OCI-LY1 (cell line): ENCODE measurements at regions not wholly inside any gene's neighbourhood (a gene's known extent, or its start where the extent isn't known, plus 50 kb on each side); places are given as distances from the start of the nearest gene placed in this dataset.

Experiments used
- H2AFZ ChIP-seq: fragments of 200-600 bp; sonication (generic), shearing (Covaris generic); 2 replicates; pipeline ENCODE4 v1.6.0; 2014; ENCODE audit warnings: antibody characterized with exemption, mild to moderate bottlenecking, low read length
- H3F3A ChIP-seq: fragments of 200-600 bp; sonication (generic), shearing (Covaris generic); 2 replicates; pipeline ENCODE4 v1.6.0; 2014; ENCODE audit warnings: mild to moderate bottlenecking, antibody characterized with exemption, low read length, moderate library complexity; ENCODE audit not compliant: insufficient read depth
- H3K27ac ChIP-seq: fragments of 200-600 bp; sonication (generic); 2 replicates; pipeline ENCODE4 v1.5.1; 2014; ENCODE audit warnings: low read length, mixed run types, mild to moderate bottlenecking, low read depth; ENCODE audit not compliant: poor library complexity, severe bottlenecking
- H3K27me3 ChIP-seq: fragments of 200-600 bp; sonication (generic); 2 replicates; pipeline ENCODE4 v1.6.0; 2014; ENCODE audit warnings: antibody characterized with exemption, mild to moderate bottlenecking, low read length, moderate library complexity; ENCODE audit not compliant: insufficient read depth
- H3K36me3 ChIP-seq: fragments of 200-600 bp; sonication (generic); 2 replicates; pipeline ENCODE4 v1.6.1; 2014; ENCODE audit warnings: mild to moderate bottlenecking, antibody characterized with exemption, low read length, moderate library complexity, mixed read lengths; ENCODE audit not compliant: insufficient read depth
- H3K4me1 ChIP-seq: fragments of 200-600 bp; sonication (generic); 2 replicates; pipeline ENCODE4 v1.5.1; 2014; ENCODE audit warnings: mild to moderate bottlenecking, low read length, moderate library complexity; ENCODE audit not compliant: insufficient read depth, severe bottlenecking
- H3K4me2 ChIP-seq: fragments of 200-600 bp; sonication (generic), shearing (Covaris generic); 2 replicates; pipeline ENCODE4 v1.6.1; 2014; ENCODE audit warnings: low read length
- H3K4me3 ChIP-seq: fragments of 200-600 bp; sonication (generic); 2 replicates; pipeline ENCODE4 v1.5.1; 2014; ENCODE audit warnings: low read length, low read depth, mild to moderate bottlenecking, mixed read lengths; ENCODE audit not compliant: poor library complexity, severe bottlenecking
- H3K79me2 ChIP-seq: fragments of 200-600 bp; shearing (Covaris generic); 2 replicates; pipeline ENCODE4 v1.6.1; 2016; ENCODE audit warnings: mixed run types, low read length, mixed read lengths; ENCODE audit not compliant: insufficient read depth
- H3K9ac ChIP-seq: fragments of 200-600 bp; sonication (generic), shearing (Covaris generic); 2 replicates; pipeline ENCODE4 v1.6.1; 2014; ENCODE audit warnings: mild to moderate bottlenecking, low read length, mixed read lengths
- H3K9me2 ChIP-seq: fragments of 200-600 bp; sonication (generic), shearing (Covaris generic); 2 replicates; pipeline ENCODE4 v1.6.1; 2014; ENCODE audit warnings: low read depth, mild to moderate bottlenecking, low read length, mixed read lengths
- H3K9me3 ChIP-seq: fragments of 200-600 bp; shearing (Covaris generic); 2 replicates; pipeline ENCODE4 v1.6.1; 2014; ENCODE audit warnings: low read length, mixed read lengths
- H4K20me1 ChIP-seq: fragments of 200-600 bp; sonication (generic), shearing (Covaris generic); 2 replicates; pipeline ENCODE4 v1.6.0; 2016; ENCODE audit warnings: mild to moderate bottlenecking, low read length; ENCODE audit not compliant: insufficient read depth
- CTCF ChIP-seq: fragments of 200-600 bp; sonication (generic), shearing (Covaris generic); IDR thresholded peaks from 2 replicates; pipeline ENCODE4 v1.5.1; 2017; ENCODE audit warnings: mild to moderate bottlenecking, antibody characterized with exemption, low read length, moderate library complexity, mixed read lengths
- EZH2 ChIP-seq: fragments of 200-600 bp; sonication (generic), shearing (Covaris generic); IDR thresholded peaks from 2 replicates; pipeline ENCODE4 v1.8.0; 2017; ENCODE audit warnings: borderline replicate concordance, mixed run types, mild to moderate bottlenecking, antibody characterized with exemption, low read length, moderate library complexity, mixed read lengths

- Histone ChIP-seq H3K79me2 (no peaks in the 10 kb centered on the region), H3K9me3 (no peaks in the 10 kb centered on the region), H3K4me1 (no peaks in the 10 kb centered on the region), H3K27me3 (no peaks in the 10 kb centered on the region), H3K4me3 (no peak overlapping the region), H3K9me2 (no peaks in the 10 kb centered on the region), H3K36me3 (no peaks in the 10 kb centered on the region), H4K20me1 (no peaks in the 10 kb centered on the region), H3K9ac (no peak overlapping the region), H3K27ac (no peak overlapping the region), H2AFZ (no peak overlapping the region), H3F3A (no peaks in the 10 kb centered on the region), H3K4me2 (no peak overlapping the region)
- no peak for TF ChIP-seq EZH2
- no peak for TF ChIP-seq CTCF
These were observed 497.7 kb downstream of the KIF20B start for GRCh38 chr10:90199093-90199492.

- Histone ChIP-seq H3K36me3 (no peaks in the 10 kb centered on the region), H3K79me2 (no peaks in the 10 kb centered on the region), H3K9ac (no peak overlapping the region), H3K9me3 (no peaks in the 10 kb centered on the region), H3K4me2 (no peak overlapping the region), H3F3A (no peaks in the 10 kb centered on the region), H4K20me1 (no peaks in the 10 kb centered on the region), H3K27ac (no peak overlapping the region), H3K4me3 (no peak overlapping the region), H3K4me1 (no peaks in the 10 kb centered on the region), H2AFZ (no peak overlapping the region), H3K9me2 (no peaks in the 10 kb centered on the region), H3K27me3 (no peaks in the 10 kb centered on the region)
- TF ChIP-seq CTCF: no peak
- TF ChIP-seq EZH2: no peak
These were observed 498.1 kb downstream of the KIF20B start for GRCh38 chr10:90199513-90199912.

GRCh38 chr10:90204131-90204955, 503.0 kb downstream of the KIF20B start:
- no peaks in the 10 kb centered on the region for H3K79me2 ChIP-seq
- no peaks in the 10 kb centered on the region for H4K20me1 ChIP-seq
- no peaks in the 10 kb centered on the region for H3F3A ChIP-seq
- H3K4me1 ChIP-seq: no peaks in the 10 kb centered on the region
- H2AFZ ChIP-seq: no peak overlapping the region
- no peak for TF ChIP-seq CTCF
- TF ChIP-seq EZH2: no peak
- no peak overlapping the region for H3K4me3 ChIP-seq
- no peaks in the 10 kb centered on the region for H3K36me3 ChIP-seq
- no peak overlapping the region for H3K4me2 ChIP-seq
- H3K27me3 ChIP-seq: no peaks in the 10 kb centered on the region
- no peaks in the 10 kb centered on the region for H3K9me2 ChIP-seq
- no peak overlapping the region for H3K27ac ChIP-seq
- no peaks in the 10 kb centered on the region for H3K9me3 ChIP-seq
- H3K9ac ChIP-seq: no peak overlapping the region
